CD4-positive, alpha-beta T cell (primary cell): ENCODE measurements at regions not wholly inside any gene's neighbourhood (a gene's known extent, or its start where the extent isn't known, plus 50 kb on each side); places are given as distances from the start of the nearest gene placed in this dataset.

Experiments used
- ATAC-seq: fragments of 200-7000 bp; cut with Tn5 transposase; one replicate; pipeline ENCODE4 v1.10.0; 2022; ENCODE audit warnings: mild to moderate bottlenecking; ENCODE audit not compliant: poor library complexity
- CTCF ChIA-PET: fragments of 350-600 bp; sonication (Branson Sonifier 250); formaldehyde crosslinking; loops from one replicate; lab custom pipeline; 2021; ENCODE audit warnings: antibody characterized with exemption, inconsistent platforms; lab: Charles Lee
- POLR2A ChIA-PET: fragments of 350-600 bp; sonication (Branson Sonifier 250); formaldehyde crosslinking; loops from one replicate; lab custom pipeline; 2021; ENCODE audit warnings: antibody characterized with exemption, inconsistent platforms; lab: Charles Lee
- DNase-seq, 14 experiments: peaks; one replicate each; pipeline ENCODE4 v3.0.0-alpha.2; 2013 to 2020; ENCODE audit warnings: mixed read lengths in 2 of 14
- H3K27ac ChIP-seq, 2 donors: one replicate each; pipeline versions ENCODE4 v1.5.1 to v1.7.0; 2013; ENCODE audit warnings: low read length in 2 of 2, low read depth in 1 of 2, mild to moderate bottlenecking in 1 of 2
- H3K27me3 ChIP-seq, 2 experiments: 1 replicate in 1 of 2; 2 replicates in 1 of 2; pipeline versions ENCODE4 v1.6.1 to v1.7.0; 2013; ENCODE audit warnings: low read length in 2 of 2, control low read depth in 1 of 2, mild to moderate bottlenecking in 1 of 2, moderate library complexity in 1 of 2; ENCODE audit not compliant: insufficient read depth in 2 of 2, control insufficient read depth in 1 of 2
- H3K36me3 ChIP-seq: one replicate; pipeline ENCODE4 v1.6.1; 2013; ENCODE audit warnings: low read length, control low read depth; ENCODE audit not compliant: insufficient read depth
- H3K4me1 ChIP-seq: one replicate; pipeline ENCODE4 v1.6.1; 2013; ENCODE audit warnings: low read length, control low read depth; ENCODE audit not compliant: insufficient read depth
- H3K4me3 ChIP-seq: one replicate; pipeline ENCODE4 v1.5.1; 2013; ENCODE audit warnings: mild to moderate bottlenecking, low read length, moderate library complexity
- H3K9me3 ChIP-seq, 2 experiments: 1 replicate in 1 of 2; 2 replicates in 1 of 2; pipeline versions ENCODE4 v1.6.1 to v1.7.0; 2013; ENCODE audit warnings: low read length in 2 of 2, mild to moderate bottlenecking in 2 of 2, control low read depth in 1 of 2, moderate library complexity in 1 of 2; ENCODE audit not compliant: control insufficient read depth in 1 of 2, insufficient read depth in 1 of 2
- H3K27ac Mint-ChIP-seq: one replicate; pipeline ENCODE4 v1.8.0; 2020; ENCODE audit warnings: mixed read lengths
- H3K27me3 Mint-ChIP-seq: one replicate; pipeline ENCODE4 v1.8.0; 2021; ENCODE audit warnings: mixed read lengths
- H3K36me3 Mint-ChIP-seq: one replicate; pipeline ENCODE4 v1.8.0; 2021; ENCODE audit warnings: low read depth, mixed read lengths
- H3K4me1 Mint-ChIP-seq: one replicate; pipeline ENCODE4 v1.8.0; 2021; ENCODE audit warnings: low read depth, mixed read lengths
- H3K4me3 Mint-ChIP-seq: one replicate; pipeline ENCODE4 v1.8.0; 2020; ENCODE audit warnings: mild to moderate bottlenecking, mixed read lengths
- H3K9me3 Mint-ChIP-seq: one replicate; pipeline ENCODE4 v1.8.0; 2020; ENCODE audit warnings: mixed read lengths
- CTCF ChIP-seq: fragments of 200-600 bp; IDR thresholded peaks from one replicate; pipeline ENCODE4 v1.8.0; 2022; ENCODE audit warnings: antibody characterized with exemption, mild to moderate bottlenecking
- intact Hi-C, 2 experiments: fragments of 100-400 bp; cut with DNase I in 1 of 2; cut with micrococcal nuclease in 1 of 2; formaldehyde crosslinking; loops; one replicate each; pipeline versions ENCODE4 v1.15.1 to v1.9.0; 2023 to 2025; cut with DNase I, micrococcal nuclease

GRCh38 chr7:109694149-109695071, 1124.7 kb downstream of the DNAJB9 start:
- Histone ChIP-seq H3K4me1 (no peaks in the 10 kb centered on the region), H3K27me3 (no peaks in the 10 kb centered on the region), H3K36me3 (no peaks in the 10 kb centered on the region), H3K27ac (no peak overlapping the region), H3K9me3 (peaks cover 0 to 6% of the 10 kb centered on the region in 2 experiments), H3K4me3 (no peak overlapping the region)
- H3K4me3 Mint-ChIP-seq, result no peak overlapping the region
- ATAC-seq (no peak), DNase-seq (no peak)
- H3K36me3 Mint-ChIP-seq, result no peaks in the 10 kb centered on the region
- H3K27ac Mint-ChIP-seq, result no peak overlapping the region
- ChIA-PET CTCF (no interaction called here), POLR2A (no interaction called here)
- no peaks in the 10 kb centered on the region for H3K27me3 Mint-ChIP-seq
- TF ChIP-seq CTCF, result no peak
- peaks cover 11% of the 10 kb centered on the region for H3K9me3 Mint-ChIP-seq
- intact Hi-C loops, result no loop called here
- no peaks in the 10 kb centered on the region for H3K4me1 Mint-ChIP-seq

GRCh38 chr7:109695419-109695818, 1125.7 kb downstream of the DNAJB9 start:
- no peaks in the 10 kb centered on the region for H3K36me3 Mint-ChIP-seq
- no peak overlapping the region for H3K27ac Mint-ChIP-seq
- Histone ChIP-seq H3K9me3 (peaks cover 0 to 6% of the 10 kb centered on the region in 2 experiments), H3K27ac (no peak overlapping the region), H3K27me3 (no peaks in the 10 kb centered on the region), H3K4me1 (no peaks in the 10 kb centered on the region), H3K36me3 (no peaks in the 10 kb centered on the region), H3K4me3 (no peak overlapping the region)
- peaks cover 13% of the 10 kb centered on the region for H3K9me3 Mint-ChIP-seq
- intact Hi-C loops, result no loop called here
- CTCF ChIA-PET, result no interaction called here
- POLR2A ChIA-PET, result no interaction called here
- no peak for DNase-seq
- no peak overlapping the region for H3K4me3 Mint-ChIP-seq
- H3K27me3 Mint-ChIP-seq, result no peaks in the 10 kb centered on the region
- no peak for TF ChIP-seq CTCF
- no peaks in the 10 kb centered on the region for H3K4me1 Mint-ChIP-seq
- no peak for ATAC-seq

GRCh38 chr7:109696723-109697122, 1127.0 kb downstream of the DNAJB9 start:
- Histone ChIP-seq H3K27me3 (no peaks in the 10 kb centered on the region), H3K4me3 (no peak overlapping the region), H3K9me3 (peaks cover 0 to 6% of the 10 kb centered on the region in 2 experiments), H3K27ac (no peak overlapping the region), H3K4me1 (no peaks in the 10 kb centered on the region), H3K36me3 (no peaks in the 10 kb centered on the region)
- ChIA-PET POLR2A (no interaction called here), CTCF (no interaction called here)
- no peak overlapping the region for H3K4me3 Mint-ChIP-seq
- DNase-seq (no peak), ATAC-seq (no peak)
- H3K27ac Mint-ChIP-seq, result no peak overlapping the region
- no peaks in the 10 kb centered on the region for H3K4me1 Mint-ChIP-seq
- no peaks in the 10 kb centered on the region for H3K27me3 Mint-ChIP-seq
- no peak for TF ChIP-seq CTCF
- peaks cover 13% of the 10 kb centered on the region for H3K9me3 Mint-ChIP-seq
- intact Hi-C loops, result no loop called here
- H3K36me3 Mint-ChIP-seq, result no peaks in the 10 kb centered on the region
